ENCODE measurements at regions not wholly inside any gene's neighbourhood (a gene's known extent, or its start where the extent isn't known, plus 50 kb on each side); places are given as distances from the start of the nearest gene placed in this dataset.

DNA sequence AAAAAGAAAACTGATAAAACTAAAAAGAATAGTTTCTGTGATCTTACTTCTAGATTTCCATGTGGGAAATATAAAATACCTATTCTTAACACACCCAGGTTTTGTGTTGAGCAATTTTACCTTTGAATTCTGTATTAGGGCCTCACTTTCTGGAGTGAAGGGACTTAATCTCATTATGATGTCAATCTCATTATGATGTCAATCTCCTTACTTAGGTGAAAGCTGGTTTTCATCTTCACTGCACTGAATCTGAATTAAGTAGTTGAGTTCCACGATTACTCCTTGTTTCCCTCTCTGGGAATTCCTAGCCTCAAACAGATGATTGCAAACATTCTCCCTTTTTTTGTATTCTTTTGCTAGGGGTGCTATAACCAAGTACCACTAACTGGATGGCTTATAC, 1367.2 kb downstream of the EFNB2 start:
- intact Hi-C loops (cut with DNase I; ENCODE audit: low total_unique reads) = no loop called here

GRCh38 chr13:105167385-105167784, 1368.1 kb downstream of the EFNB2 start:
- Histone ChIP-seq H3K4me3 (no peak overlapping the region), H3K4me1 (no peaks in the 10 kb centered on the region), H3K9me3 (no peaks in the 10 kb centered on the region), H3K27ac (no peak overlapping the region), H3K36me3 (no peaks in the 10 kb centered on the region), H3K27me3 (no peaks in the 10 kb centered on the region)
- intact Hi-C loops (cut with DNase I; ENCODE audit: low total_unique reads) = no loop called here
- no peak for DNase-seq
- TF ChIP-seq, protein P1, sequence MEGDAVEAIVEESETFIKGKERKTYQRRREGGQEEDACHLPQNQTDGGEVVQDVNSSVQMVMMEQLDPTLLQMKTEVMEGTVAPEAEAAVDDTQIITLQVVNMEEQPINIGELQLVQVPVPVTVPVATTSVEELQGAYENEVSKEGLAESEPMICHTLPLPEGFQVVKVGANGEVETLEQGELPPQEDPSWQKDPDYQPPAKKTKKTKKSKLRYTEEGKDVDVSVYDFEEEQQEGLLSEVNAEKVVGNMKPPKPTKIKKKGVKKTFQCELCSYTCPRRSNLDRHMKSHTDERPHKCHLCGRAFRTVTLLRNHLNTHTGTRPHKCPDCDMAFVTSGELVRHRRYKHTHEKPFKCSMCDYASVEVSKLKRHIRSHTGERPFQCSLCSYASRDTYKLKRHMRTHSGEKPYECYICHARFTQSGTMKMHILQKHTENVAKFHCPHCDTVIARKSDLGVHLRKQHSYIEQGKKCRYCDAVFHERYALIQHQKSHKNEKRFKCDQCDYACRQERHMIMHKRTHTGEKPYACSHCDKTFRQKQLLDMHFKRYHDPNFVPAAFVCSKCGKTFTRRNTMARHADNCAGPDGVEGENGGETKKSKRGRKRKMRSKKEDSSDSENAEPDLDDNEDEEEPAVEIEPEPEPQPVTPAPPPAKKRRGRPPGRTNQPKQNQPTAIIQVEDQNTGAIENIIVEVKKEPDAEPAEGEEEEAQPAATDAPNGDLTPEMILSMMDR (IDR thresholded peaks at IDR 0.05) = no peak
- TF ChIP-seq POLR2A (IDR thresholded peaks at IDR 0.05) = no peak

More for the DNA sequence above, 1367.2 kb downstream of the EFNB2 start:
- no peaks in the 10 kb centered on the region for H3K36me3 ChIP-seq
- TF ChIP-seq POLR2A (IDR thresholded peaks at IDR 0.05) = no peak
- TF ChIP-seq, protein P1 (IDR thresholded peaks at IDR 0.05) = no peak
- DNase-seq = no peak
- H3K9me3 ChIP-seq = no peaks in the 10 kb centered on the region
- no peak overlapping the region for H3K27ac ChIP-seq
- no peak overlapping the region for H3K4me3 ChIP-seq
- H3K4me1 ChIP-seq = no peaks in the 10 kb centered on the region
- H3K27me3 ChIP-seq = no peaks in the 10 kb centered on the region

DNA sequence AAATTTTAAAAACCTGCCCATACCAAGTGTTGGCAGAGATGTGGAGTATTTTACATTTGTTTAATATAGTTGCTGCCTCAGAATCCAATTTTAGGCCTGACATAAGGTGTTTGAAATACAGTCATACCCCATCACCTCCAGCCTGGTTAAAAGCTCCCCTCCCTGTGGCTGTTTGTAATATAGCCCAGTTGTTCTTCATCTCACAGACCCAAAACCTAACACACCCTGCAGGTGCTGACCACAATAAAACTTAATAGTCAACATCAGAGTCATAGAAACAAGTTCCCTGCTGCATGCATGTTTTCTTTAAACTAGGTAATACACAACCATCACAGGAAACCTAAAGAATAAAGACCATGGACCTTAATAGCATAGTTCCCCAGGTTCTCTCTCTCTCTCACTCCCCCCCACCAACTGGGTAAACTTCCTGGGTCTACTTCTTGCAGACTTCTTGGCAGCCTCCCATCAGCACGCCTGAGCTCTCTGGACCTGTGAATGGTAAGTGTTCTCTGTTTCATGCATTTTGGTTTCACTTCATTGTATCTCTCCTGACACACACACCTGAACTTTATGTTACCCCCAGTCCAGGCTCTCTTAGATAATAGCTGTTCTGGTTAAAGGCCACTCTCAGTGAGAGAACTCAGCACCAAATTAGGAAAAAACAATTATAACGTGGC, 1369.9 kb downstream of the EFNB2 start:
- no peaks in the 10 kb centered on the region for H3K9me3 ChIP-seq
- no peaks in the 10 kb centered on the region for H3K36me3 ChIP-seq
- no peak for DNase-seq
- no peak overlapping the region for H3K27ac ChIP-seq
- H3K4me1 ChIP-seq = no peaks in the 10 kb centered on the region
- TF ChIP-seq, protein P1 (IDR thresholded peaks at IDR 0.05) = no peak
- no peak for TF ChIP-seq POLR2A (IDR thresholded peaks at IDR 0.05)
- H3K4me3 ChIP-seq = no peak overlapping the region
- H3K27me3 ChIP-seq = no peaks in the 10 kb centered on the region
- intact Hi-C loops (cut with DNase I; ENCODE audit: low total_unique reads) = no loop called here

DNA sequence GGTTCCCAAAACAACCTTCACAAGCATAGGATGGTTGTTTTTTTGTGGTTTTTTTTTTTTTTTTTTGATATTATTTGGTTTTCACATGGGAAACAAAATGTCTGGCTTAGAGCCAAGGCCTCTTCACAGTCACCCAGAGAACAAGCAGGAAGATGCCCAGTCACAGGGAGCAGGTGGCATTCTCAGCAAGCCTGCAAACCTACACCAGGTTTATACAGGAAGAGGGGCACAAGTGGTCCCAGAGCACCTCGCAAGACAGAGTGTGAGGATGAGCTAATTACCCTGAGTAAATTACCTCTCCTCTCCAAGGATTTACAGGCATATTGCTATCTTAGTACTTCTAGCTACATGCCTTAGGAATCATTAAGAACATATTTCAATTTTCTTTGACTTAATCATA, 1375.6 kb downstream of the EFNB2 start:
- H3K9me3 ChIP-seq = no peaks in the 10 kb centered on the region
- intact Hi-C loops (cut with DNase I; ENCODE audit: low total_unique reads) = no loop called here
- H3K36me3 ChIP-seq = no peaks in the 10 kb centered on the region
- DNase-seq = no peak
- no peak overlapping the region for H3K4me3 ChIP-seq
- no peaks in the 10 kb centered on the region for H3K27me3 ChIP-seq
- no peaks in the 10 kb centered on the region for H3K4me1 ChIP-seq
- no peak overlapping the region for H3K27ac ChIP-seq
- TF ChIP-seq POLR2A (IDR thresholded peaks at IDR 0.05) = no peak
- TF ChIP-seq, protein P1 (IDR thresholded peaks at IDR 0.05) = no peak

GRCh38 chr13:105153611-105154010, 1381.9 kb downstream of the EFNB2 start:
- TF ChIP-seq POLR2A (IDR thresholded peaks at IDR 0.05) = no peak
- TF ChIP-seq, protein P1 (IDR thresholded peaks at IDR 0.05) = no peak
- Histone ChIP-seq H3K27me3 (no peaks in the 10 kb centered on the region), H3K4me3 (no peak overlapping the region), H3K4me1 (no peaks in the 10 kb centered on the region), H3K27ac (no peak overlapping the region), H3K36me3 (no peaks in the 10 kb centered on the region), H3K9me3 (no peaks in the 10 kb centered on the region)
- intact Hi-C loops (cut with DNase I; ENCODE audit: low total_unique reads) = no loop called here
- no peak for DNase-seq
